HepG2 (cell line): ENCODE measurements at regions not wholly inside any gene's neighbourhood (a gene's known extent, or its start where the extent isn't known, plus 50 kb on each side); places are given as distances from the start of the nearest gene placed in this dataset.

ENCODE experiments used
- ATAC-seq: fragments of 200-7000 bp; cut with Tn5 transposase; 3 replicates; pipeline ENCODE4 v1.9.1; 2020; ENCODE audit warnings: mild to moderate bottlenecking, moderate library complexity
- BruUV-seq: library from RNA; stranded (reverse); fragments of 400-500 nt; replicated peaks from 2 replicates; lab custom pipeline; 2021; lab: Mats Ljungman, UMichigan
- CTCF ChIA-PET: fragments of 300-600 bp; formaldehyde crosslinking; extraction: SDS; loops from one replicate; lab custom pipeline; 2021; ENCODE audit warnings: low total read pairs, inconsistent platforms, low intra/inter-chr PET ratio; lab: Yijun Ruan, JAX
- POLR2A ChIA-PET: fragments of 350-600 bp; sonication (Branson Sonifier 250); formaldehyde crosslinking; loops from one replicate; lab custom pipeline; 2020; ENCODE audit warnings: antibody characterized with exemption, inconsistent platforms; lab: Yijun Ruan, JAX
- DNase-seq: peaks from one replicate; pipeline ENCODE4 v3.0.0-alpha.2; 2015; ENCODE audit warnings: low spot score
- FAIRE-seq: peaks from 3 replicates; lab custom pipeline; 2011; peaks lifted over from hg19 to GRCh38; lab: Jason Lieb, UNC
- H2AFZ ChIP-seq: one replicate; pipeline ENCODE4 v1.6.1; 2011; ENCODE audit warnings: low read length, inconsistent platforms
- H3K27ac ChIP-seq: fragments of 300-600 bp; 3 replicates; pipeline ENCODE4 v1.8.0; 2011; ENCODE audit warnings: mixed run types, mild to moderate bottlenecking, mixed read lengths, low read length, inconsistent platforms; ENCODE audit not compliant: insufficient read depth; ENCODE audit errors: extremely low read length
- H3K27me3 ChIP-seq, 2 experiments: fragments of 200-600 bp in 1 of 2; 2 replicates in 1 of 2; 3 replicates in 1 of 2; pipeline versions ENCODE4 v1.6.0 to v1.8.0; 2011; ENCODE audit warnings: low read length in 2 of 2, mild to moderate bottlenecking in 2 of 2, moderate library complexity in 2 of 2, inconsistent platforms in 1 of 2; ENCODE audit not compliant: insufficient read depth in 2 of 2, control insufficient read depth in 1 of 2
- H3K36me3 ChIP-seq, 2 experiments: fragments of 200-600 bp in 1 of 2; replicated peaks in 1 of 2; 2 replicates in 1 of 2; 3 replicates in 1 of 2; pipeline versions ENCODE4 v1.5.1 to v1.8.0; 2011; ENCODE audit warnings: low read length in 2 of 2, inconsistent platforms in 1 of 2; ENCODE audit not compliant: insufficient read depth in 2 of 2, control insufficient read depth in 1 of 2
- H3K4me1 ChIP-seq: 2 replicates; pipeline ENCODE4 v1.5.1; 2012; ENCODE audit warnings: low read length, inconsistent platforms; ENCODE audit not compliant: insufficient read depth
- H3K4me2 ChIP-seq: 2 replicates; pipeline ENCODE4 v1.6.0; 2011; ENCODE audit warnings: low read depth, low read length, inconsistent platforms
- H3K4me3 ChIP-seq, 3 experiments: fragments of 200-600 bp in 1 of 3; sonication (generic), shearing (Covaris generic) in 1 of 3; replicated peaks in 1 of 3; 2 replicates each; pipeline ENCODE4 v1.5.1; 2011 to 2016; ENCODE audit warnings: low read length in 3 of 3, inconsistent platforms in 2 of 3, low read depth in 2 of 3, mild to moderate bottlenecking in 2 of 3, control low read depth in 1 of 3, mixed read lengths in 1 of 3; ENCODE audit not compliant: insufficient read depth in 1 of 3
- H3K79me2 ChIP-seq: one replicate; pipeline ENCODE4 v1.6.1; 2011; ENCODE audit warnings: low read length, inconsistent platforms; ENCODE audit not compliant: insufficient read depth
- H3K9ac ChIP-seq: 2 replicates; pipeline ENCODE4 v1.6.0; 2011; ENCODE audit warnings: mild to moderate bottlenecking, low read depth, low read length, inconsistent platforms; ENCODE audit not compliant: insufficient read depth
- H3K9me3 ChIP-seq: 2 replicates; pipeline ENCODE4 v1.5.1; 2012; ENCODE audit warnings: mild to moderate bottlenecking, low read length
- H4K20me1 ChIP-seq: 2 replicates; pipeline ENCODE4 v1.6.0; 2011; ENCODE audit warnings: inconsistent platforms, mild to moderate bottlenecking, low read length, moderate library complexity; ENCODE audit not compliant: insufficient read depth
- IKZF1 ChIP-seq: fragments of 450-650 bp; IDR thresholded peaks from 2 replicates; pipeline ENCODE4 v1.7.1; 2016
- KDM4B ChIP-seq: sonication (generic); formaldehyde crosslinking; IDR thresholded peaks from 2 replicates; pipeline ENCODE4 v1.4.0; 2020; ENCODE audit warnings: missing genetic modification reagents
- YEATS2 ChIP-seq: sonication (generic); formaldehyde crosslinking; IDR thresholded peaks from 2 replicates; pipeline ENCODE4 v1.4.0; 2020; ENCODE audit warnings: missing genetic modification reagents, borderline replicate concordance
- YY1 ChIP-seq: IDR thresholded peaks from 2 replicates; pipeline ENCODE4 v1.6.1; 2011; ENCODE audit warnings: low read length, low read depth, moderate library complexity, mild to moderate bottlenecking; ENCODE audit not compliant: insufficient read depth, insufficient replicate concordance
- ZNF672 ChIP-seq: sonication (generic); formaldehyde crosslinking; IDR thresholded peaks from 2 replicates; pipeline ENCODE4 v1.8.1; 2022; ENCODE audit warnings: missing genetic modification reagents
- ZNF703 ChIP-seq: sonication (generic); formaldehyde crosslinking; IDR thresholded peaks from 2 replicates; pipeline ENCODE4 v1.5.1; 2020; ENCODE audit warnings: missing genetic modification reagents, mild to moderate bottlenecking, moderate library complexity, borderline replicate concordance
- WGBS: methylation state at CpG from one replicate; pipeline ENCODE4 v1.1.6; 2017; ENCODE audit warnings: low lambda C conversion rate; 5-methylcytosine and 5-hydroxymethylcytosine counted together
- in situ Hi-C: cut with HindIII; loops from 2 replicates; pipeline ENCODE4 v1.10.0; 2017; ENCODE audit warnings: low pct_unique_long_range_greater_than_20kb; ENCODE audit not compliant: extremely low pct_ligation_motif_present
- intact Hi-C: fragments of 100-400 bp; cut with micrococcal nuclease; formaldehyde crosslinking; loops from one replicate; pipeline ENCODE4 v1.10.0; 2022; ENCODE audit not compliant: unreplicated experiment
- TF ChIP-seq, protein P1 (sequence below): sonication (generic); formaldehyde crosslinking; IDR thresholded peaks from 2 replicates; pipeline ENCODE4; 2020; ENCODE audit warnings: missing genetic modification reagents, mild to moderate bottlenecking, borderline replicate concordance
- TF ChIP-seq, protein P2 (sequence below): IDR thresholded peaks from 2 replicates; pipeline ENCODE4 v1.6.1; 2012; ENCODE audit warnings: low read depth, low read length, improper control_type of control experiment
- TF ChIP-seq, protein P3 (sequence below): sonication (generic); formaldehyde crosslinking; conservative IDR thresholded peaks from 2 replicates; pipeline ENCODE4 v1.4.0; 2020; ENCODE audit warnings: missing genetic modification reagents

- TF ChIP-seq YEATS2 (CRISPR knock-in tag) = no peak
These were observed 451.8 kb upstream of the NRXN1 start (continued) for GRCh38 chr2:51483720-51484119.

DNA sequence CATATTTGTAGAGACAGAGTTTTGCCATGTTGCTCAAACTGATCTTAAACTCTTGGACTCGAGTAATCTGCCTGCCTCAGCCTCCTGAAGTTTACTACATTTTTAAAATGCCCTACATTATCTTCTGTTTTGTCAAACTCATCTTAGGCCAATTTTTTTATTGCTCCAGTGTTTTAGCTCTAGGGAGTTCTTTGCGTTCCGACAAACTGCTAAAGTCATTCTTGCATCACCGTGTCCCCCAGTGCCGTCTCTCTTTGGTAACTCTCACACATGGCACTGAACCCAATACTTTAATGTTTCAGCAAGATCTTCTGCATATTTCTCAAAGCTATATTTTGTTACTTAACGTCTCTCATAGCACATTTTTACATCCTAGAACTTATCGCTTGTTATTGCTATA lies 440.9 kb upstream of the NRXN1 start:
- no peaks in the 10 kb centered on the region for H3K27me3 ChIP-seq
- TF ChIP-seq YY1 = no peak
- TF ChIP-seq, protein P1, sequence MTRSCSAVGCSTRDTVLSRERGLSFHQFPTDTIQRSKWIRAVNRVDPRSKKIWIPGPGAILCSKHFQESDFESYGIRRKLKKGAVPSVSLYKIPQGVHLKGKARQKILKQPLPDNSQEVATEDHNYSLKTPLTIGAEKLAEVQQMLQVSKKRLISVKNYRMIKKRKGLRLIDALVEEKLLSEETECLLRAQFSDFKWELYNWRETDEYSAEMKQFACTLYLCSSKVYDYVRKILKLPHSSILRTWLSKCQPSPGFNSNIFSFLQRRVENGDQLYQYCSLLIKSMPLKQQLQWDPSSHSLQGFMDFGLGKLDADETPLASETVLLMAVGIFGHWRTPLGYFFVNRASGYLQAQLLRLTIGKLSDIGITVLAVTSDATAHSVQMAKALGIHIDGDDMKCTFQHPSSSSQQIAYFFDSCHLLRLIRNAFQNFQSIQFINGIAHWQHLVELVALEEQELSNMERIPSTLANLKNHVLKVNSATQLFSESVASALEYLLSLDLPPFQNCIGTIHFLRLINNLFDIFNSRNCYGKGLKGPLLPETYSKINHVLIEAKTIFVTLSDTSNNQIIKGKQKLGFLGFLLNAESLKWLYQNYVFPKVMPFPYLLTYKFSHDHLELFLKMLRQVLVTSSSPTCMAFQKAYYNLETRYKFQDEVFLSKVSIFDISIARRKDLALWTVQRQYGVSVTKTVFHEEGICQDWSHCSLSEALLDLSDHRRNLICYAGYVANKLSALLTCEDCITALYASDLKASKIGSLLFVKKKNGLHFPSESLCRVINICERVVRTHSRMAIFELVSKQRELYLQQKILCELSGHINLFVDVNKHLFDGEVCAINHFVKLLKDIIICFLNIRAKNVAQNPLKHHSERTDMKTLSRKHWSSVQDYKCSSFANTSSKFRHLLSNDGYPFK (CRISPR knock-in tag) = no peak
- no peak for TF ChIP-seq ZNF703 (CRISPR knock-in tag)
- TF ChIP-seq, protein P2, sequence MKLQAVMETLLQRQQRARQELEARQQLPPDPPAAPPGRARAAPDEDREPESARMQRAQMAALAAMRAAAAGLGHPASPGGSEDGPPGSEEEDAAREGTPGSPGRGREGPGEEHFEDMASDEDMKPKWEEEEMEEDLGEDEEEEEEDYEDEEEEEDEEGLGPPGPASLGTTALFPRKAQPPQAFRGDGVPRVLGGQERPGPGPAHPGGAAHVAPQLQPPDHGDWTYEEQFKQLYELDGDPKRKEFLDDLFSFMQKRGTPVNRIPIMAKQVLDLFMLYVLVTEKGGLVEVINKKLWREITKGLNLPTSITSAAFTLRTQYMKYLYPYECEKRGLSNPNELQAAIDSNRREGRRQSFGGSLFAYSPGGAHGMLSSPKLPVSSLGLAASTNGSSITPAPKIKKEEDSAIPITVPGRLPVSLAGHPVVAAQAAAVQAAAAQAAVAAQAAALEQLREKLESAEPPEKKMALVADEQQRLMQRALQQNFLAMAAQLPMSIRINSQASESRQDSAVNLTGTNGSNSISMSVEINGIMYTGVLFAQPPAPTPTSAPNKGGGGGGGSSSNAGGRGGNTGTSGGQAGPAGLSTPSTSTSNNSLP = no peak
- no peak for TF ChIP-seq ZNF672
- no peak for TF ChIP-seq IKZF1
- TF ChIP-seq, protein P3, sequence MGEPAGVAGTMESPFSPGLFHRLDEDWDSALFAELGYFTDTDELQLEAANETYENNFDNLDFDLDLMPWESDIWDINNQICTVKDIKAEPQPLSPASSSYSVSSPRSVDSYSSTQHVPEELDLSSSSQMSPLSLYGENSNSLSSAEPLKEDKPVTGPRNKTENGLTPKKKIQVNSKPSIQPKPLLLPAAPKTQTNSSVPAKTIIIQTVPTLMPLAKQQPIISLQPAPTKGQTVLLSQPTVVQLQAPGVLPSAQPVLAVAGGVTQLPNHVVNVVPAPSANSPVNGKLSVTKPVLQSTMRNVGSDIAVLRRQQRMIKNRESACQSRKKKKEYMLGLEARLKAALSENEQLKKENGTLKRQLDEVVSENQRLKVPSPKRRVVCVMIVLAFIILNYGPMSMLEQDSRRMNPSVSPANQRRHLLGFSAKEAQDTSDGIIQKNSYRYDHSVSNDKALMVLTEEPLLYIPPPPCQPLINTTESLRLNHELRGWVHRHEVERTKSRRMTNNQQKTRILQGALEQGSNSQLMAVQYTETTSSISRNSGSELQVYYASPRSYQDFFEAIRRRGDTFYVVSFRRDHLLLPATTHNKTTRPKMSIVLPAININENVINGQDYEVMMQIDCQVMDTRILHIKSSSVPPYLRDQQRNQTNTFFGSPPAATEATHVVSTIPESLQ = no peak
- TF ChIP-seq KDM4B (CRISPR knock-in tag) = no peak
- DNase-seq (no peak), FAIRE-seq (no peak), ATAC-seq (no peak)
- no peak overlapping the region for H2AFZ ChIP-seq
- 12% methylated on average over 7 of the region's 7 CpGs for WGBS
- H3K4me3 ChIP-seq = no peak overlapping the region
- ChIA-PET CTCF (no interaction called here), POLR2A (no interaction called here)
- H4K20me1 ChIP-seq = no peaks in the 10 kb centered on the region
- H3K27ac ChIP-seq = no peak overlapping the region
- no peaks in the 10 kb centered on the region for H3K79me2 ChIP-seq
- no peaks in the 10 kb centered on the region for H3K36me3 ChIP-seq
- H3K9me3 ChIP-seq = peaks cover 2% of the 10 kb centered on the region; the same call in 1 of the 2 replicates
- in situ Hi-C loops = no loop called here
- H3K9ac ChIP-seq = no peak overlapping the region
- intact Hi-C loops = no loop called here
- H3K4me1 ChIP-seq = no peaks in the 10 kb centered on the region
- H3K4me2 ChIP-seq = no peak overlapping the region
- BruUV-seq = no TSS peak
